Naive thymus-derived CD8-positive, alpha-beta T cell (primary cell): ENCODE measurements at regions not wholly inside any gene's neighbourhood (a gene's known extent, or its start where the extent isn't known, plus 50 kb on each side); places are given as distances from the start of the nearest gene placed in this dataset.

Source experiments
- ATAC-seq, 2 donors: fragments of 150-1000 bp; cut with Tn5 transposase in 1 of 2; sonication (Bioruptor Pico), chemical (Tn5 transposase) in 1 of 2; 1 replicate in 1 of 2; 2 replicates in 1 of 2; pipeline ENCODE4 v1.10.0; 2021; ENCODE audit warnings: mild to moderate bottlenecking in 2 of 2, moderate library complexity in 2 of 2
- POLR2A ChIA-PET: fragments of 350-600 bp; sonication (Branson Sonifier 250); formaldehyde crosslinking; loops from one replicate; lab custom pipeline; 2021; ENCODE audit warnings: antibody characterized with exemption; lab: Charles Lee
- DNase-seq, 10 donors: peaks; one replicate each; pipeline versions ENCODE4 v3.0.0 to v3.0.0-alpha.2; 2020 to 2022
- H3K27ac Mint-ChIP-seq, 10 donors: one replicate each; pipeline ENCODE4 v1.8.0; 2020 to 2022; ENCODE audit warnings: mild to moderate bottlenecking in 10 of 10, mixed read lengths in 10 of 10, moderate library complexity in 4 of 10, inconsistent platforms in 1 of 10
- H3K27me3 Mint-ChIP-seq, 5 donors: one replicate each; pipeline ENCODE4 v1.8.0; 2021 to 2022; ENCODE audit warnings: mixed read lengths in 5 of 5
- H3K36me3 Mint-ChIP-seq, 3 donors: one replicate each; pipeline ENCODE4 v1.8.0; 2020 to 2022; ENCODE audit warnings: mixed read lengths in 3 of 3, mild to moderate bottlenecking in 2 of 3, inconsistent platforms in 1 of 3
- H3K4me1 Mint-ChIP-seq, 4 donors: one replicate each; pipeline ENCODE4 v1.8.0; 2021 to 2022; ENCODE audit warnings: mixed read lengths in 4 of 4
- H3K4me3 Mint-ChIP-seq, 10 donors: one replicate each; pipeline ENCODE4 v1.8.0; 2020 to 2022; ENCODE audit warnings: mild to moderate bottlenecking in 10 of 10, mixed read lengths in 10 of 10, moderate library complexity in 6 of 10, inconsistent platforms in 1 of 10
- H3K9me3 Mint-ChIP-seq, 9 donors: one replicate each; pipeline ENCODE4 v1.8.0; 2020 to 2022; ENCODE audit warnings: mixed read lengths in 9 of 9, mild to moderate bottlenecking in 3 of 9, inconsistent platforms in 1 of 9, moderate library complexity in 1 of 9

- Mint-ChIP-seq H3K9me3 (peaks cover 2 to 12% (median 5%) of the 10 kb centered on the region in 9 donors), H3K27me3 (no peaks in the 10 kb centered on the region), H3K4me1 (no peaks in the 10 kb centered on the region), H3K27ac (no peak overlapping the region), H3K36me3 (no peaks in the 10 kb centered on the region), H3K4me3 (no peak overlapping the region)
- DNase-seq = no peak
- POLR2A ChIA-PET = no interaction called here
- ATAC-seq = no peak
Observed at GRCh38 chr1:79304131-79304530, 297.6 kb upstream of the ADGRL4 start.

GRCh38 chr1:79303040-79303439 is 296.5 kb upstream of the ADGRL4 start:
- Mint-ChIP-seq H3K27ac (no peak overlapping the region), H3K4me3 (no peak overlapping the region), H3K4me1 (no peaks in the 10 kb centered on the region), H3K36me3 (no peaks in the 10 kb centered on the region), H3K9me3 (peaks cover 2 to 11% (median 5%) of the 10 kb centered on the region in 9 donors), H3K27me3 (no peaks in the 10 kb centered on the region)
- ATAC-seq = no peak
- no peak for DNase-seq
- POLR2A ChIA-PET = no interaction called here

GRCh38 chr1:79302380-79302930 is 295.9 kb upstream of the ADGRL4 start:
- ATAC-seq (no peak), DNase-seq (no peak)
- Mint-ChIP-seq H3K4me1 (no peaks in the 10 kb centered on the region), H3K36me3 (no peaks in the 10 kb centered on the region), H3K27me3 (no peaks in the 10 kb centered on the region), H3K4me3 (no peak overlapping the region), H3K9me3 (peaks cover 2 to 10% (median 5%) of the 10 kb centered on the region in 9 donors), H3K27ac (no peak overlapping the region)
- POLR2A ChIA-PET = no interaction called here

- Mint-ChIP-seq H3K27ac (no peak overlapping the region), H3K4me3 (no peak overlapping the region), H3K9me3 (peaks cover 0 to 12% (median 3%) of the 10 kb centered on the region in 9 donors), H3K27me3 (no peaks in the 10 kb centered on the region), H3K36me3 (no peaks in the 10 kb centered on the region), H3K4me1 (no peaks in the 10 kb centered on the region)
- POLR2A ChIA-PET = no interaction called here
- ATAC-seq (no peak), DNase-seq (no peak)
Observed at GRCh38 chr1:79295967-79296366, 289.4 kb upstream of the ADGRL4 start.

- no peak for DNase-seq
- no peak overlapping the region for H3K4me3 Mint-ChIP-seq
Observed at GRCh38 chr1:79293611-79294010, 287.1 kb upstream of the ADGRL4 start.

GRCh38 chr1:79290927-79291474 is 284.5 kb upstream of the ADGRL4 start:
- Mint-ChIP-seq H3K27me3 (no peaks in the 10 kb centered on the region), H3K4me1 (no peaks in the 10 kb centered on the region), H3K27ac (no peak overlapping the region), H3K36me3 (no peaks in the 10 kb centered on the region), H3K9me3 (peaks cover 0 to 14% (median 0%) of the 10 kb centered on the region in 9 donors), H3K4me3 (no peak overlapping the region)
- POLR2A ChIA-PET = no interaction called here
- no peak for DNase-seq
- no peak for ATAC-seq

More at GRCh38 chr1:79293611-79294010, 287.1 kb upstream of the ADGRL4 start:
- H3K4me1 Mint-ChIP-seq = no peaks in the 10 kb centered on the region
- POLR2A ChIA-PET = no interaction called here
- H3K27ac Mint-ChIP-seq = no peak overlapping the region
- H3K27me3 Mint-ChIP-seq = no peaks in the 10 kb centered on the region
- H3K36me3 Mint-ChIP-seq = no peaks in the 10 kb centered on the region
- H3K9me3 Mint-ChIP-seq = peaks cover 0 to 14% (median 0%) of the 10 kb centered on the region in 9 donors
- ATAC-seq = no peak

GRCh38 chr1:79287982-79288381 is 281.5 kb upstream of the ADGRL4 start:
- no peaks in the 10 kb centered on the region for H3K36me3 Mint-ChIP-seq
- DNase-seq (no peak), ATAC-seq (no peak)
- H3K27me3 Mint-ChIP-seq = no peaks in the 10 kb centered on the region
- no peaks in the 10 kb centered on the region for H3K4me1 Mint-ChIP-seq
- peaks cover 0 to 4% (median 0%) of the 10 kb centered on the region in 9 donors for H3K9me3 Mint-ChIP-seq
- POLR2A ChIA-PET = no interaction called here
- H3K27ac Mint-ChIP-seq = no peak overlapping the region
- H3K4me3 Mint-ChIP-seq = no peak overlapping the region

GRCh38 chr1:79285667-79286066 is 279.1 kb upstream of the ADGRL4 start:
- Mint-ChIP-seq H3K27ac (no peak overlapping the region), H3K27me3 (peaks cover 0 to 1% (median 0%) of the 10 kb centered on the region in 5 donors), H3K4me3 (no peak overlapping the region), H3K4me1 (no peaks in the 10 kb centered on the region), H3K9me3 (peaks cover 0 to 4% (median 0%) of the 10 kb centered on the region in 9 donors), H3K36me3 (no peaks in the 10 kb centered on the region)
- DNase-seq (no peak), ATAC-seq (no peak)
- POLR2A ChIA-PET = no interaction called here

GRCh38 chr1:79283451-79283850 is 276.9 kb upstream of the ADGRL4 start:
- ATAC-seq = no peak
- peaks cover 0 to 16% (median 3%) of the 10 kb centered on the region in 9 donors for H3K9me3 Mint-ChIP-seq
- H3K36me3 Mint-ChIP-seq = no peaks in the 10 kb centered on the region
- no peak overlapping the region for H3K27ac Mint-ChIP-seq
- no peak overlapping the region for H3K4me3 Mint-ChIP-seq
- no peak for DNase-seq
- POLR2A ChIA-PET = no interaction called here
- peaks cover 0 to 1% (median 0%) of the 10 kb centered on the region in 5 donors for H3K27me3 Mint-ChIP-seq
- no peaks in the 10 kb centered on the region for H3K4me1 Mint-ChIP-seq

- H3K36me3 Mint-ChIP-seq = no peaks in the 10 kb centered on the region
- no peak overlapping the region for H3K27ac Mint-ChIP-seq
- H3K27me3 Mint-ChIP-seq = peaks cover 0 to 1% (median 0%) of the 10 kb centered on the region in 5 donors
- no peak overlapping the region for H3K4me3 Mint-ChIP-seq
- DNase-seq (no peak), ATAC-seq (no peak)
- POLR2A ChIA-PET = no interaction called here
- no peaks in the 10 kb centered on the region for H3K4me1 Mint-ChIP-seq
- H3K9me3 Mint-ChIP-seq = peaks cover 0 to 17% (median 2%) of the 10 kb centered on the region in 9 donors
Observed at GRCh38 chr1:79281442-79281841, 274.9 kb upstream of the ADGRL4 start.

GRCh38 chr1:79271759-79272158 is 265.2 kb upstream of the ADGRL4 start:
- Mint-ChIP-seq H3K4me1 (no peaks in the 10 kb centered on the region), H3K4me3 (no peak overlapping the region), H3K27ac (no peak overlapping the region), H3K36me3 (no peaks in the 10 kb centered on the region), H3K9me3 (peaks cover 0 to 19% (median 8%) of the 10 kb centered on the region in 9 donors), H3K27me3 (no peaks in the 10 kb centered on the region)
- DNase-seq (no peak), ATAC-seq (no peak)
- POLR2A ChIA-PET = no interaction called here

- no peak overlapping the region for H3K4me3 Mint-ChIP-seq
- H3K9me3 Mint-ChIP-seq = no peaks in the 10 kb centered on the region
- H3K36me3 Mint-ChIP-seq = no peaks in the 10 kb centered on the region
- H3K4me1 Mint-ChIP-seq = no peaks in the 10 kb centered on the region
- POLR2A ChIA-PET = no interaction called here
- no peak overlapping the region for H3K27ac Mint-ChIP-seq
- ATAC-seq (no peak), DNase-seq (no peak)
- H3K27me3 Mint-ChIP-seq = no peaks in the 10 kb centered on the region
Observed at GRCh38 chr1:79264975-79265818, 258.7 kb upstream of the ADGRL4 start.

- no peaks in the 10 kb centered on the region for H3K36me3 Mint-ChIP-seq
- H3K27me3 Mint-ChIP-seq = no peaks in the 10 kb centered on the region
- DNase-seq = no peak
- no peaks in the 10 kb centered on the region for H3K9me3 Mint-ChIP-seq
- H3K4me3 Mint-ChIP-seq = no peak overlapping the region
- ATAC-seq = no peak
- POLR2A ChIA-PET = no interaction called here
- no peak overlapping the region for H3K27ac Mint-ChIP-seq
- H3K4me1 Mint-ChIP-seq = no peaks in the 10 kb centered on the region
Observed at GRCh38 chr1:79264285-79264684, 257.8 kb upstream of the ADGRL4 start.
